ENCODE measurements at regions not wholly inside any gene's neighbourhood (a gene's known extent, or its start where the extent isn't known, plus 50 kb on each side); places are given as distances from the start of the nearest gene placed in this dataset.

DNA sequence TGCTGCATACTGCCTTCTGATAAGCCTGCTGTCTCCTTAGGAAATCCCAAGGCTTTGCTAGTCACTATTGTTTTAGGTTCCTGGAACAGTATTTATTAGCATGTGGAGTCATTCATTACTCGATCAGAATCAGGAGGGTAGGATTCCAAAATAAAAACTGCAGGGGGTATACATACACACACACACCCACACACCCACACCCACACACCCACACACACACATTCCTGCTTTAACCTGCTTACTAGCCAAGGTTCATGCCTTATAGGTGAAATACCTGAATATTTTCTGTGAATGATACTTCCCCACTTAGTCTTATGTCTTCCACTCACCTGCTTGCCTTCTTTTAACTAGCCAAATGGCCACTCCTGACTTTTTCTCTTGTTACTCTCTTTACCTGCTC, 325.1 kb downstream of the ADGRL2 start:
- TF ChIP-seq POLR2AphosphoS5 (IDR thresholded peaks at IDR 0.05; ENCODE audit: low read depth, low read length) (no peak), POLR2A (IDR thresholded peaks at IDR 0.05; ENCODE audit: low read depth, low read length) (no peak), TAF1 (IDR thresholded peaks at IDR 0.05; ENCODE audit: borderline replicate concordance, low read depth, low read length) (no peak)
- DNase-seq (ENCODE audit: insufficient read length) (no peak), FAIRE-seq (no peak)

DNA sequence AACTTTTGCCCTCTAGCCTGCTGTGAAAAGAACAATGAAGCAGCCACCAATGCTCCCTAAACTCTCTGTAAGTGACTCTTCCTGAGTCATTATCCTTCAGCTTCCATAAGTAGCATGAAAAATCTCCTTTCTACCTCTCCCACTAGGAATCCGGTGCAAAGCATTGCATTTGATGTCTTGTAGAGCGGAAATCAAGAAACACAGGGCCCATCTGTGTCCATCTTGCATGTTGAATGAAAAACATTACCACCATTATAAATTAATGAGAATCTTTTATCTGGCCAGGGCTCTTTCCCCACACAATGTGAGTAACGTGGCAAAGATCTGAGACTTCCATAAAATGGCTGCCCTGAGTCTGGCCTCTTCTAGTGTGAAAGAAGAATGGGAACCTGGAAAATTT, 324.4 kb downstream of the ADGRL2 start:
- no peak for DNase-seq (ENCODE audit: insufficient read length)
- TF ChIP-seq POLR2AphosphoS5 (IDR thresholded peaks at IDR 0.05; ENCODE audit: low read depth, low read length) (no peak), TAF1 (IDR thresholded peaks at IDR 0.05; ENCODE audit: borderline replicate concordance, low read depth, low read length) (no peak), POLR2A (IDR thresholded peaks at IDR 0.05; ENCODE audit: low read depth, low read length) (no peak)
- FAIRE-seq, result no peak

DNA sequence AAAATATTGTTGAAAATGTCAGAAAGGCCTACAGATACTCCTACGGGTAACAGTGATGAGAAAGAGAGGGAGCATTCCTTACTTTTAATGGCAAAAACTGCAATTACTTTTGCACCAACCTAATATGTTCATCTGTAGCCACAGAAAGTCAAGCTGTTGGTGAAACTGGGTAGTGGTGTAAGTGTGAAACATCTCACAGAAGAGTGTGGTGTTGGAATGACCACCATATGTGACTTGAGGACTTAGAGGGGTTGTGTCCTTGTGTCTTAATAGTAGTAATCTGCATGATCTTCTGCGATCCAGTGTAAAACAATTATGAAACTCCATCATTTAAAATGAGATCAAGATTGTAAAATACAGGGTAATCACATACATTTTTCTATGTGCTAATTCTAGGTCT, 320.7 kb downstream of the ADGRL2 start:
- DNase-seq (ENCODE audit: insufficient read length) (no peak), FAIRE-seq (no peak)
- TF ChIP-seq POLR2AphosphoS5 (IDR thresholded peaks at IDR 0.05; ENCODE audit: low read depth, low read length) (no peak), POLR2A (IDR thresholded peaks at IDR 0.05; ENCODE audit: low read depth, low read length) (no peak), TAF1 (IDR thresholded peaks at IDR 0.05; ENCODE audit: borderline replicate concordance, low read depth, low read length) (no peak)

DNA sequence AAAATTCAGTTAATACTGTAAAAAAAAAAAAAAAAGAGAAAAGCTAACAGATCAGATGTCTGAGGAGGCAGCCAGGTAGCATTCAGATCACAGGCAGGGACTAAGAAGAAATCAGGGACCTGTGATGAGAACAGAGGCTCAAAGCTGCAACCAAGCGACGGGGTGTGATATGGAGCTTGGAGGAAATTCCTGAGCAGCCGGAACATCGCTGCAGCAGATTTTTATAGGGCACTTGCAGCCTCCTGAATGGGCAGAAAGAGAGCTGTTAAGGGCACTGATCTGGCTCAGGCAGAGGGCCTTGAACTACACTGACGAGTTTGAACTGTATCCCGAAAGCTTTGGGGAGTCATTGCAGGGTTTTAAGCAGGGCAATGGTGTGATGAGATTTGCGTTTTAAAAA, 315.4 kb downstream of the ADGRL2 start:
- no peak for TF ChIP-seq POLR2AphosphoS5 (IDR thresholded peaks at IDR 0.05; ENCODE audit: low read depth, low read length)
- no peak for TF ChIP-seq TAF1 (IDR thresholded peaks at IDR 0.05; ENCODE audit: borderline replicate concordance, low read depth, low read length)
- TF ChIP-seq POLR2A (IDR thresholded peaks at IDR 0.05; ENCODE audit: low read depth, low read length), result no peak
- DNase-seq (ENCODE audit: insufficient read length) (no peak), FAIRE-seq (no peak)

- DNase-seq (ENCODE audit: insufficient read length), result no peak
- no peak for FAIRE-seq
- no peak for TF ChIP-seq POLR2AphosphoS5 (IDR thresholded peaks at IDR 0.05; ENCODE audit: low read depth, low read length)
- TF ChIP-seq POLR2A (IDR thresholded peaks at IDR 0.05; ENCODE audit: low read depth, low read length), result no peak
- no peak for TF ChIP-seq TAF1 (IDR thresholded peaks at IDR 0.05; ENCODE audit: borderline replicate concordance, low read depth, low read length)
These were observed 314.2 kb downstream of the ADGRL2 start for GRCh38 chr1:82114887-82115286.

- DNase-seq (ENCODE audit: insufficient read length), result no peak
- FAIRE-seq, result no peak
- TF ChIP-seq TAF1 (IDR thresholded peaks at IDR 0.05; ENCODE audit: borderline replicate concordance, low read depth, low read length), result no peak
- TF ChIP-seq POLR2AphosphoS5 (IDR thresholded peaks at IDR 0.05; ENCODE audit: low read depth, low read length), result no peak
- TF ChIP-seq POLR2A (IDR thresholded peaks at IDR 0.05; ENCODE audit: low read depth, low read length), result no peak
These were observed 309.9 kb downstream of the ADGRL2 start for GRCh38 chr1:82110366-82111254.

DNA sequence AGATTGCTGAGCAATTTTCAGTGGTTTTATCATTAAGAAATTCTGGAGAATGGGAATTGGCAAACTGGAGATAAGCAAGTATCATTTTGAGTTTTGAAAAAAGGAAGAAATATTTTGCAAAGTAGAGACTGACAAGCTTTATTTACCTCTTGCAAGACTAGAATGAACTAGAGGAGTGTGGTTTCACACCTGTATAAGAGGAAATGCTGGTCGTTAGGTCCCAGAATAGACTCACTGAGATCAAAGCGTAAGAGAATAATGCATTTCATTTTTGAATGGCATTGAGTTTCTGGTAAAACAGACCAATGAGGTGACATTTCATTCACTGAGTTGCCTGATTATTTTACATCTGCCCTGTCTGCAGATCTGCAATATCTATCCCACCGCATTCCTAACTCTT, 308.1 kb downstream of the ADGRL2 start:
- no peak for DNase-seq (ENCODE audit: insufficient read length)
- no peak for FAIRE-seq
- TF ChIP-seq POLR2A (IDR thresholded peaks at IDR 0.05; ENCODE audit: low read depth, low read length) (no peak), POLR2AphosphoS5 (IDR thresholded peaks at IDR 0.05; ENCODE audit: low read depth, low read length) (no peak), TAF1 (IDR thresholded peaks at IDR 0.05; ENCODE audit: borderline replicate concordance, low read depth, low read length) (no peak)

DNA sequence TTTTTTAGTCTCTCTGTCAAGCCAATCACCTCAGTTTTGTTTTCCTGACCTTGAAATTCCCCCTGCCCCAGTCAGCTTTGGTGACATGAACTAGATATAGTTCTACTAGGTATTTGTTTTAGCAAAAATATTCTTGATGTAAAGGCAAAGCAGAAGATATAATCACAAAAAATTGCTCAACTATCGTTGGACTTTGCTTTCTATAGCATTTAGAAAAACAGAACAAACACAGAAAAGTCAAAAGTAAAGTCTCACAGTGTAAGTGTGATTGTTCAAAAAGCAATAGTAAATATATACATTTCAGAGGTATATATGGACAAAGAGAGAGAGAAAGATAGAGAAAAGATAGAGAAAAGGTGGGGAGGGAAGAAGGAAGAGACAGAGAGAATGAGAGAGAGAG, 305.9 kb downstream of the ADGRL2 start:
- TF ChIP-seq POLR2A (IDR thresholded peaks at IDR 0.05; ENCODE audit: low read depth, low read length) (no peak), POLR2AphosphoS5 (IDR thresholded peaks at IDR 0.05; ENCODE audit: low read depth, low read length) (no peak), TAF1 (IDR thresholded peaks at IDR 0.05; ENCODE audit: borderline replicate concordance, low read depth, low read length) (no peak)
- DNase-seq (ENCODE audit: insufficient read length), result no peak
- FAIRE-seq, result no peak

GRCh38 chr1:82099170-82099569, 298.4 kb downstream of the ADGRL2 start:
- TF ChIP-seq POLR2AphosphoS5 (IDR thresholded peaks at IDR 0.05; ENCODE audit: low read depth, low read length), result no peak
- no peak for TF ChIP-seq POLR2A (IDR thresholded peaks at IDR 0.05; ENCODE audit: low read depth, low read length)
- TF ChIP-seq TAF1 (IDR thresholded peaks at IDR 0.05; ENCODE audit: borderline replicate concordance, low read depth, low read length), result no peak
- DNase-seq (ENCODE audit: insufficient read length), result no peak
- no peak for FAIRE-seq

GRCh38 chr1:82094136-82094535, 293.4 kb downstream of the ADGRL2 start:
- FAIRE-seq, result no peak
- DNase-seq (ENCODE audit: insufficient read length), result no peak
- TF ChIP-seq TAF1 (IDR thresholded peaks at IDR 0.05; ENCODE audit: borderline replicate concordance, low read depth, low read length) (no peak), POLR2AphosphoS5 (IDR thresholded peaks at IDR 0.05; ENCODE audit: low read depth, low read length) (no peak), POLR2A (IDR thresholded peaks at IDR 0.05; ENCODE audit: low read depth, low read length) (no peak)

DNA sequence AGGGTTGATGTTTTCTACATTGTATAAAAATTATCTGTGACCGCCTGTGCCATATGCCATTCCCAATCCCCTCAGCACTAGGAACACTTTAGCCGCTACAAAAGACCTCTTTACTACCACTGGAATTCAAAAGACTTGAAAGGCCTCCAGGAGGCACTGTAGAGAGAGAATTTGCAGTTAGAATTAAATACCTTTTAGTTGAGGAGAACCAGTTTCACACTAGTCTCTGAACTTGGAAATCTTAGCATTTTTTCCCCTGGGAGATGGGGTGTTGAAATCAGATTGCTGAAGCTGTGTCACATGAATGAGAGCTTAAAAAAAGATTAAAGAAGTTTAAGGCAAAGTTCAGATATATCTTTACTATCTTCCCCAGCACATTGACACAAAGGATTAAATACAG, 291.0 kb downstream of the ADGRL2 start:
- FAIRE-seq (no peak), DNase-seq (ENCODE audit: insufficient read length) (no peak)
- no peak for TF ChIP-seq TAF1 (IDR thresholded peaks at IDR 0.05; ENCODE audit: borderline replicate concordance, low read depth, low read length)
- no peak for TF ChIP-seq POLR2A (IDR thresholded peaks at IDR 0.05; ENCODE audit: low read depth, low read length)
- no peak for TF ChIP-seq POLR2AphosphoS5 (IDR thresholded peaks at IDR 0.05; ENCODE audit: low read depth, low read length)

DNA sequence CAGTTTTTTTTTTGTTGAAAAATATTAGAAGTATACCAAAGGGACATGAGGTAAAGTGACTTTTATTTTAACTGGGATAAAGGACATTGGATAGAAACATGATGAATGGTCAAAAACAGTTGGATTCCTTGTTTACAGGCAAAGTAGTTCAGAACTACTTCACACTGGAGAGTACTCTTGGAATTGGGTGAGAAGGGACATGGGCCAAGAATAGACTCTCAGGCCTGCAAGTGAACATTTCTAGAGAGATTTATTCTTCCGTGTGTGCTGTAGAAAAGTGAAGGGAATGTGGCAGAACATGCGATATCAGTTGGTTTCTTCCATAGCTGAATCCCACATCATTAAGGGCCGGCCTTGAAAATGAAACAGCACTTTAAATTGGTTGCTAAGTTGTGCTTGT, 290.5 kb downstream of the ADGRL2 start:
- FAIRE-seq (no peak), DNase-seq (ENCODE audit: insufficient read length) (no peak)
- no peak for TF ChIP-seq POLR2A (IDR thresholded peaks at IDR 0.05; ENCODE audit: low read depth, low read length)
- no peak for TF ChIP-seq TAF1 (IDR thresholded peaks at IDR 0.05; ENCODE audit: borderline replicate concordance, low read depth, low read length)
- no peak for TF ChIP-seq POLR2AphosphoS5 (IDR thresholded peaks at IDR 0.05; ENCODE audit: low read depth, low read length)
